Cardiac muscle cell (in vitro differentiated cells and primary cell): ENCODE measurements at regions not wholly inside any gene's neighbourhood (a gene's known extent, or its start where the extent isn't known, plus 50 kb on each side); places are given as distances from the start of the nearest gene placed in this dataset.

Source experiments
- DNase-seq, 2 donors: peaks; one replicate each; pipeline versions ENCODE4 v3.0.0 to v3.0.0-alpha.2; 2010 to 2017; ENCODE audit warnings: low read depth in 1 of 2, low spot score in 1 of 2
- H3K27ac ChIP-seq: fragments of 200-600 bp; sonication (generic); 2 replicates; pipeline ENCODE4 v1.5.1; 2016
- H3K27me3 ChIP-seq: fragments of 200-600 bp; sonication (generic); 2 replicates; pipeline ENCODE4 v1.6.0; 2016; ENCODE audit warnings: control low read depth
- H3K36me3 ChIP-seq: fragments of 200-600 bp; sonication (generic); 2 replicates; pipeline ENCODE4 v1.5.1; 2016; ENCODE audit warnings: control low read depth
- H3K4me1 ChIP-seq: fragments of 200-600 bp; sonication (generic); 2 replicates; pipeline ENCODE4 v1.8.1; 2017; ENCODE audit warnings: low read depth, mild to moderate bottlenecking, mixed run types
- H3K4me3 ChIP-seq: fragments of 200-600 bp; sonication (generic); 2 replicates; pipeline ENCODE4 v1.5.1; 2016; ENCODE audit warnings: mild to moderate bottlenecking
- H3K9me3 ChIP-seq: fragments of 200-600 bp; sonication (generic); 2 replicates; pipeline ENCODE4 v1.5.1; 2017; ENCODE audit warnings: low read depth, mild to moderate bottlenecking, control low read depth
- TF ChIP-seq, protein P1 (sequence below): IDR thresholded peaks from 2 replicates; pipeline ENCODE4 v1.5.1; 2012; ENCODE audit warnings: low read depth, mild to moderate bottlenecking, low read length

DNA sequence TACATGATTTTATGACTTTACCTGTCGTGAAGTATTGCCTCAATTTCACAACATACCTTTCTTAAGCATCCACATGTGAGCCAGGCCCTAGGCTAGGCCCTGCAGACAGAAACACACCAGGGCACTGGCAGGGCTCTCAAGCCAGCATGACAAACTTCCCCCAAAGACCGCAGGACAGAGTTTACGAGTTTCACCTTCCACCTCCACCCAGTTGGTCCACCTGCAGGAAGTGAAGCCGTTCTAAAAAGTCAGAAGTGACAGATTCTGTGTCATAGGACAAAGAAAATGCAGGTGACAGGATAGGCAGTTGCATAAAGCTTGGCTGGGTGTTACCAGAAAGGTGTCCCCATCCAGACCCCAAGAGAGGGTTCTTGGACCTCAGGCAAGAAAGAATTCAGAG is 382.3 kb downstream of the PCNX1 start:
- TF ChIP-seq, protein P1, sequence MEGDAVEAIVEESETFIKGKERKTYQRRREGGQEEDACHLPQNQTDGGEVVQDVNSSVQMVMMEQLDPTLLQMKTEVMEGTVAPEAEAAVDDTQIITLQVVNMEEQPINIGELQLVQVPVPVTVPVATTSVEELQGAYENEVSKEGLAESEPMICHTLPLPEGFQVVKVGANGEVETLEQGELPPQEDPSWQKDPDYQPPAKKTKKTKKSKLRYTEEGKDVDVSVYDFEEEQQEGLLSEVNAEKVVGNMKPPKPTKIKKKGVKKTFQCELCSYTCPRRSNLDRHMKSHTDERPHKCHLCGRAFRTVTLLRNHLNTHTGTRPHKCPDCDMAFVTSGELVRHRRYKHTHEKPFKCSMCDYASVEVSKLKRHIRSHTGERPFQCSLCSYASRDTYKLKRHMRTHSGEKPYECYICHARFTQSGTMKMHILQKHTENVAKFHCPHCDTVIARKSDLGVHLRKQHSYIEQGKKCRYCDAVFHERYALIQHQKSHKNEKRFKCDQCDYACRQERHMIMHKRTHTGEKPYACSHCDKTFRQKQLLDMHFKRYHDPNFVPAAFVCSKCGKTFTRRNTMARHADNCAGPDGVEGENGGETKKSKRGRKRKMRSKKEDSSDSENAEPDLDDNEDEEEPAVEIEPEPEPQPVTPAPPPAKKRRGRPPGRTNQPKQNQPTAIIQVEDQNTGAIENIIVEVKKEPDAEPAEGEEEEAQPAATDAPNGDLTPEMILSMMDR: no peak
- H3K27me3 ChIP-seq: no peaks in the 10 kb centered on the region
- H3K27ac ChIP-seq: no peak overlapping the region
- H3K4me3 ChIP-seq: no peak overlapping the region
- DNase-seq: no peak
- no peaks in the 10 kb centered on the region for H3K36me3 ChIP-seq
- H3K4me1 ChIP-seq: no peaks in the 10 kb centered on the region
- H3K9me3 ChIP-seq: no peaks in the 10 kb centered on the region

DNA sequence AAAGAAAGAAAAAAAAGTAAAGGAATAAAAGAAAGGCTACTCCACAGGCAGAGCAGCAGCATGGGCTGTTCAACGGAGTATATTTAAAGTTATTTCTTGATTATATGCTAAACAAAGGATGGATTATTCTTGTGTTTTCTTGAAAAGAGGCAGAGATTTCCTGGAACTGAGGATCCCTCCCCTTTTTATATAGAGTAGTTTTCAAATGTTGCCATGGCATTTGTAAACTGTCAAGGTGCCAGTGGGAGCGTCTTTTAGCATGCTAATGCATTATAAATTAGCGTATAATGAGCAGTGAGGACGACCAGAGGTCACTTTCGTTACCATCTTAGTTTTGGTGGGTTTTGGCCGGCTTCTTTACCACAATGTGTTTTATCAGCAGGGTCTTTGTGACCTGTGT is 383.0 kb downstream of the PCNX1 start:
- TF ChIP-seq, protein P1: no peak
- no peak overlapping the region for H3K4me3 ChIP-seq
- H3K4me1 ChIP-seq: no peaks in the 10 kb centered on the region
- DNase-seq: no peak
- no peaks in the 10 kb centered on the region for H3K9me3 ChIP-seq
- no peaks in the 10 kb centered on the region for H3K27me3 ChIP-seq
- H3K36me3 ChIP-seq: no peaks in the 10 kb centered on the region
- H3K27ac ChIP-seq: no peak overlapping the region

DNA sequence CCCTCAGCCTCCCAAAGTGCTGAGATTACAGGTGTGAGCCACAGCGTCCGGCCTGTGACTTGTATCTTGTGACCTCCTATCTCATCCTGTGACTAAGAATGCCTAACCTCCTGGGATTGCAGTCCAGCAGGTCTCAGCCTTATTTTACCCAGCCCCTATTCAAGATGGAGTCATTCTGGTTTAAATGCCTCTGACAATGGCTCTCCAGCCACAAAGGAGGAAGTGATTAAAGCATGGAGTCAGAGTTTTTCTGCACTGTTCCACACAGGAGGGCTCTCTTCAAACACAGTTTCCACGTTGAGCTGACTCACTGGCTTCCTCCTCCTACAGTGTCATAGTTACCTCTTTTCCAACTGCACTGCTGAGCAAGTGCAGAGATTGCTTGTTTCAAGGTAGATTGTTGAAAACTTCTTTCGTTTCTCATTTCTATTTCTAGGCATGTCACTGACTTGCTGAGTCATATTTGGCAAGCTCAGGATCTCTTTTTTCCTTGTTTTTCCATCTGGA is 383.8 kb downstream of the PCNX1 start:
- Histone ChIP-seq H3K9me3 (no peaks in the 10 kb centered on the region), H3K36me3 (no peaks in the 10 kb centered on the region), H3K27ac (no peak overlapping the region), H3K4me3 (no peak overlapping the region), H3K27me3 (no peaks in the 10 kb centered on the region), H3K4me1 (no peaks in the 10 kb centered on the region)
- peak in 1 of 2 donors; percentile 64 for DNase-seq
- TF ChIP-seq, protein P1: no peak

DNA sequence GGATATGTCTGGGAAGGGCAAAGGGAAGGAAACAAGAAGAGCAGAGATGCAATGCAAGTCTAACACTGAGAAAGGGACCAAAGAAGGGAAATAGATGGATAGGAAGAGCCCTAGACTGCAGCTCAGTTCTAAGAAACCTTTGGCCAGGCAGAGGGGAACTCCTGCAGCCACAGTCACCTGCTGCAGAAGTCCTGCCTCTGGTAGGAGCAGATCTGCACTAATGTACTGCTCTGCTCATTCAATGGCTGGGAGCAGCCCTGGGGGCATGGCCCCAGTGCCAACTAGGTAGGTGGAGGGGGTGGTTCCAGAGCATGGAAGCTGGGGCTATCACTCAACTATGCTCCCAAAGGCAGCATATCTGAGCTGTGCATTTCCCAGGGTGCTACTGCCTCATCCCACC is 388.9 kb downstream of the PCNX1 start:
- DNase-seq: no peak
- H3K27me3 ChIP-seq: no peaks in the 10 kb centered on the region
- no peaks in the 10 kb centered on the region for H3K9me3 ChIP-seq
- H3K27ac ChIP-seq: no peak overlapping the region
- TF ChIP-seq, protein P1: no peak
- H3K4me3 ChIP-seq: no peak overlapping the region
- H3K4me1 ChIP-seq: no peaks in the 10 kb centered on the region
- no peaks in the 10 kb centered on the region for H3K36me3 ChIP-seq

DNA sequence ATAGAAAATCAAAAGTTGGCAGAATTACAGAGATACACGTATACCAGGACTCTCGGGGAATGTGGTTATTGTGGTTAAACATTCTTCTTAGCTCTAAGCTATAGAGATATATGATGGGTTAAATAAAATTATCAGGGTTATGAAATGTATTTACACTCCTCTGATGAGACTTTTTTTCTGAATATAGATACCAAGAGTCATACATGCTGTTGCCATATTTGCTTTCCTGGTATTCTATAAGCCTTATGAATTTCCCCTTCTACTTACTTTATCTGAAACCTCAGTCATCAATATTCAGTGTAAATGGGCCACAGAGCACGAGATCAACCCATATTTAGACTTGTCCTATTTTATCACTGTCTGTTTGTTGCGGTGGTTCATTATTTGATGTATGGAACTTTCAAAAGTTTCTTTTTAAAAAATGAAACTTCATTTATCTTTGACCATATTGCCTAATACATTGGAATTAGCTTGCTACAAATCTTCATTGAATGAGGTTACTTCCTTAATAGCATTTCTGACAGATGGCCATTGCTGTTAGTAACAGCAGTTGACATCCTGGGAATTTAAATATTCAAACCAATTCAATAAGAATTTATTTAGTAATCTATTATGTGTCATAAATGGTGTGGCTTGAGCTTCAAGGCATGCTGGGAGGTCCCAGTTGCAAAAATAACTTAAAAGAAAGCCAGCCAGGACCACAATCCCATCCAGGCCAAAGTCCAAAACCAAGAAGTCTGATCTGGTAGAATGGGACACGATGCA is 393.5 kb downstream of the PCNX1 start:
- H3K27me3 ChIP-seq: no peaks in the 10 kb centered on the region
- no peak overlapping the region for H3K27ac ChIP-seq
- peak in 1 of 2 donors; percentile 63 for DNase-seq
- no peaks in the 10 kb centered on the region for H3K4me1 ChIP-seq
- TF ChIP-seq, protein P1: no peak
- H3K9me3 ChIP-seq: no peaks in the 10 kb centered on the region
- H3K4me3 ChIP-seq: no peak overlapping the region
- H3K36me3 ChIP-seq: no peaks in the 10 kb centered on the region
